GM12878 (cell line): ENCODE measurements at regions not wholly inside any gene's neighbourhood (a gene's known extent, or its start where the extent isn't known, plus 50 kb on each side); places are given as distances from the start of the nearest gene placed in this dataset.

Source experiments
- ATAC-seq: fragments of 200-7000 bp; cut with Tn5 transposase; 3 replicates; pipeline ENCODE4 v1.9.1; 2020; ENCODE audit warnings: mild to moderate bottlenecking, moderate library complexity
- BruUV-seq: library from RNA; stranded (reverse); fragments of 400-500 nt; replicated peaks from 2 replicates; lab custom pipeline; 2021; lab: Mats Ljungman, UMichigan
- CTCF ChIA-PET: fragments of 300-600 bp; sonication (Branson Sonifier 250); formaldehyde crosslinking; extraction: SDS; loops from one replicate; lab custom pipeline; 2021; ENCODE audit warnings: inconsistent platforms; lab: Yijun Ruan, JAX
- POLR2A ChIA-PET: fragments of 350-600 bp; formaldehyde crosslinking; extraction: SDS; loops from one replicate; lab custom pipeline; 2021; ENCODE audit warnings: inconsistent platforms; lab: Charles Lee
- RAD21 ChIA-PET: fragments of 300-600 bp; sonication (Branson Sonifier 250); formaldehyde crosslinking; loops from one replicate; lab custom pipeline; 2023; ENCODE audit warnings: antibody characterized with exemption; ENCODE audit not compliant: unreplicated experiment; lab: Charles Lee
- SMC1A ChIA-PET: fragments of 300-600 bp; sonication (Branson Sonifier 250); formaldehyde crosslinking; loops from one replicate; lab custom pipeline; 2023; ENCODE audit not compliant: unreplicated experiment, uncharacterized antibody; lab: Charles Lee
- DNase-seq: peaks from one replicate; pipeline ENCODE4 v3.0.0-alpha.2; 2011; ENCODE audit warnings: low read depth, low spot score
- FAIRE-seq: peaks from 3 replicates; lab custom pipeline; 2011; peaks lifted over from hg19 to GRCh38; lab: Jason Lieb, UNC
- H2AFZ ChIP-seq: 2 replicates; pipeline ENCODE4 v1.6.0; 2011; ENCODE audit warnings: low read depth, low read length, control low read depth; ENCODE audit not compliant: control insufficient read depth
- H3K27ac ChIP-seq: 2 replicates; pipeline ENCODE4 v1.5.1; 2011; ENCODE audit warnings: control low read depth; ENCODE audit not compliant: control insufficient read depth, insufficient read depth
- H3K27me3 ChIP-seq, 2 experiments: replicated peaks in 1 of 2; 2 replicates each; pipeline versions ENCODE4 v1.6.0 to v1.6.1; 2011; ENCODE audit warnings: low read length in 1 of 2; ENCODE audit not compliant: control insufficient read depth in 2 of 2, insufficient read depth in 2 of 2
- H3K36me3 ChIP-seq, 2 experiments: 2 replicates each; pipeline ENCODE4 v1.5.1; 2011; ENCODE audit warnings: low read length in 1 of 2; ENCODE audit not compliant: control insufficient read depth in 2 of 2, insufficient read depth in 2 of 2
- H3K4me1 ChIP-seq: 2 replicates; pipeline ENCODE4 v1.6.1; 2011; ENCODE audit warnings: mild to moderate bottlenecking, low read length, moderate library complexity, mixed read lengths; ENCODE audit not compliant: control insufficient read depth, insufficient read depth
- H3K4me2 ChIP-seq: 2 replicates; pipeline ENCODE4 v1.6.0; 2011; ENCODE audit warnings: control low read depth; ENCODE audit not compliant: control insufficient read depth, insufficient read depth
- H3K4me3 ChIP-seq: fragments of 200-600 bp; sonication (generic); 2 replicates; pipeline ENCODE4 v1.5.1; 2016
- H3K79me2 ChIP-seq: 2 replicates; pipeline ENCODE4 v1.6.0; 2011; ENCODE audit warnings: low read length; ENCODE audit not compliant: control insufficient read depth, insufficient read depth
- H3K9ac ChIP-seq: 2 replicates; pipeline ENCODE4 v1.8.0; 2011; ENCODE audit warnings: low read length, control low read depth, mixed read lengths; ENCODE audit not compliant: control insufficient read depth, insufficient read depth
- H3K9me3 ChIP-seq: replicated peaks from 3 replicates; pipeline ENCODE4 v1.5.1; 2011; ENCODE audit warnings: mild to moderate bottlenecking, low read length; ENCODE audit not compliant: control insufficient read depth, insufficient read depth
- H4K20me1 ChIP-seq: 2 replicates; pipeline ENCODE4 v1.6.0; 2011; ENCODE audit not compliant: control insufficient read depth, insufficient read depth
- BCLAF1 ChIP-seq: fragments of 450-650 bp; IDR thresholded peaks from 2 replicates; pipeline ENCODE4 v1.6.1; 2017; ENCODE audit warnings: antibody characterized with exemption, mild to moderate bottlenecking, moderate library complexity
- ESRRA ChIP-seq: IDR thresholded peaks from 2 replicates; pipeline ENCODE4 v1.6.1; 2012; ENCODE audit warnings: mild to moderate bottlenecking, low read length, improper control_type of control experiment
- JUNB ChIP-seq: IDR thresholded peaks from 2 replicates; pipeline ENCODE4 v1.6.1; 2016; ENCODE audit warnings: antibody characterized with exemption, mild to moderate bottlenecking
- SMAD5 ChIP-seq: IDR thresholded peaks from 2 replicates; pipeline ENCODE4 v1.6.1; 2016; ENCODE audit warnings: antibody characterized with exemption, low read depth
- SUZ12 ChIP-seq: fragments of 200-600 bp; sonication (generic); IDR thresholded peaks from one replicate; pipeline ENCODE4 v1.6.1; 2018; ENCODE audit warnings: antibody characterized with exemption, mild to moderate bottlenecking; ENCODE audit not compliant: unreplicated experiment
- TCF7 ChIP-seq: IDR thresholded peaks from 2 replicates; pipeline ENCODE4 v1.6.1; 2014; ENCODE audit warnings: antibody characterized with exemption, borderline replicate concordance
- WGBS: methylation state at CpG from one replicate; pipeline ENCODE4 v1.1.6; 2016; ENCODE audit warnings: low lambda C conversion rate; ENCODE audit not compliant: insufficient replicate concordance, insufficient coverage; ENCODE audit errors: missing lambda C conversion rate; 5-methylcytosine and 5-hydroxymethylcytosine counted together
- in situ Hi-C: fragments of 300-500 bp; cut with MboI; formaldehyde crosslinking; loops from 9 replicates; pipeline ENCODE4 v1.14.3; 2018; ENCODE audit warnings: mixed read lengths
- intact Hi-C: fragments of 100-400 bp; cut with micrococcal nuclease; formaldehyde crosslinking; loops from one replicate; pipeline ENCODE4 v1.14.2; 2022; ENCODE audit not compliant: unreplicated experiment

- ChIA-PET POLR2A (no interaction called here), CTCF (no interaction called here), RAD21 (no interaction called here), SMC1A (interaction anchor here (0.9 kb wide), 1 partner anchor 20 kb away, joined by 5 read pairs; no protein-coding TSS in a partner anchor)
- Histone ChIP-seq H3K79me2 (no peaks in the 10 kb centered on the region), H3K4me1 (no peaks in the 10 kb centered on the region), H2AFZ (no peak overlapping the region), H3K9ac (no peak overlapping the region), H3K36me3 (no peaks in the 10 kb centered on the region), H3K4me3 (no peak overlapping the region), H3K4me2 (no peak overlapping the region), H3K27me3 (no peaks in the 10 kb centered on the region), H4K20me1 (no peaks in the 10 kb centered on the region), H3K9me3 (no peaks in the 10 kb centered on the region), H3K27ac (no peak overlapping the region)
- in situ Hi-C loops (no loop called here), intact Hi-C loops (no loop called here)
- ATAC-seq: no peak
- no peak for FAIRE-seq
- BruUV-seq: no TSS peak
- 29% methylated on average over 3 of the region's 3 CpGs for WGBS
- TF ChIP-seq JUNB (no peak), SMAD5 (no peak), ESRRA (no peak), BCLAF1 (no peak), TCF7 (no peak), SUZ12 (no peak)
- no peak for DNase-seq
These were observed 529.6 kb upstream of the LRRC4C start for GRCh38 chr11:41988951-41989572.
